GM19328 (cell line): ENCODE measurements at regions not wholly inside any gene's neighbourhood (a gene's known extent, or its start where the extent isn't known, plus 50 kb on each side); places are given as distances from the start of the nearest gene placed in this dataset.

ENCODE experiments used
- ATAC-seq: cut with Tn5 transposase; IDR thresholded peaks from one replicate; pipeline ENCODE4 v1.9.1; 2021; ENCODE audit warnings: mild to moderate bottlenecking, moderate library complexity; ENCODE audit not compliant: unreplicated experiment

- ATAC-seq = no peak
Observed at GRCh38 chr1:56418151-56418631, 161.2 kb downstream of the PLPP3 start.

GRCh38 chr1:56417646-56418045 is 161.7 kb downstream of the PLPP3 start:
- ATAC-seq = no peak

DNA sequence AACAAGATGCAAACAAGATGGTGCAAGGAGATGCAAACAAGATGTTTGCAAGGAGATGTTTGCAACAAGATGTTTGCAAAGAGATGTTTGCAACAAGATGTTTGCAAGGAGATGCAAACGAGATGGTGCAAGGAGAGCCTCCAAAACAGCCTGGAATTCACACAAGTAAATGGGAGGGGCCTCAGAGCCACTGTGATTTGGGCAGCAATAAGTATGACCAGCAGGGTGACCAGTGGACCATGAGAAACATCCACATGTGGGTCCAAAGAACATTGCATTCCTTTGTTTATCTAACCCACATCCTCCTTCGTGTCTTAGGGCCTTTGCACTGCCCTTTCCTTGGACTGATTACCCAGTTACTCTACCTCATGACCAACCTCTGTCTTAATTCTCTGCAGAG is 162.9 kb downstream of the PLPP3 start:
- no peak for ATAC-seq

DNA sequence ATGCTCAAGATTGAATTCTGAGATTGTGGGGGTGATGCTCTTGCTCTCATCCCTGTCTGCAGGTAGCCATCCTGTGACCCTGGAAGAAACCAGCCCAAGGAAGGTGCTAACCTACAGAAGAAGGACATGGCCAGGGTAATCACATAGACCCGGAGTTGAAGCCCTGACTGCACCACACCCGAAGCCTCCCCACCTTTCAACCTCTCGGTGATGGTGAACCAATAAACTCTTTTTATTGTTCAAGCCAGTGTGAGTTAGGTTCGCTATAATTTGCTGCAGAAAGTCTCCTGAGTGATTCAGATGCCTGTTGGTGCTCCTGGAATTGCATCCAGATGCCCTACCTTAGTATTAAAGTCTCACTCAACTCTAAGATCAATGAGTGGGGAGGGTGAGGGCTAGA is 163.6 kb downstream of the PLPP3 start:
- no peak for ATAC-seq

DNA sequence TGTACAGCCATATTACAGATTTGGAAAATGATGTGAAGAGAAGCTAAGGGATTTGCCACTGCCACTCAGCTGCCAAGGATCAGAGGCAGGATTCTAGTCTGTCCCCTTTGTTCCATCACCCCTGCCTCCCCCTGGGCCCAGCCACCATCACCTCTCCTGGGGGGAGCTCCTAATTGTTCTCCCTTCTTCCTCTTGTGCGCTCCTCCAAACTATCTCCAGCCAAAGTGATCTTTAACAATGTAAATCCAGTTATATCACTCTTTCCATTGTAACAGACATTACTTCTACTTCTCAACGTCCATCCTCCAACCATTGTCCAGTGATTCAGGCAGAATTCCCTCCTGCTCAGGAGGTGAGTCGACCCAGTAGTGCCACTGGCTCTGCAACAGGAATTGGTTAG is 164.1 kb downstream of the PLPP3 start:
- no peak for ATAC-seq

DNA sequence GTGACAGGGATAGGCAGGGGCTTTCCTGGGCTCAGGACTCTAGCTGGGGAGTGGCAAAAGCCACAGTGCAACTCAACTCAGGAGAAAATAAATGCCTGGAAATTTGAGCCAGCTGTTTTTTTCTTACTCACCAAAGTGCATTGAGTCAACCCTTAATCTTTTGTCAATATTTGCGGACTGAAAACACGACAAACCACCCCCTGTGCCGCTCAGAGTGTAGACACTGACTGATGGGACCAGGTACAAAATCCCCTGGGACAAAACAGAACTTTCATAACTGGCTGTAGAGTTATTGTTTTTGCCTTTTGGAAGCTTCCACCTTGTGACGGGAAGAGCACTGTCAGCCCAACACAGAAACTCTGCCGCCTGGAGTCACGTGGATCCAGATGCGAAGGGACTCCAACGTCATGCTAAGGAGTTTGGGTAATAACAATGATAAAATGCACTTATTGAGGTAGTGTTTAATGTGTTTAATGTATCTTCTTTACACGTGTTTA is 164.6 kb downstream of the PLPP3 start:
- ATAC-seq = no peak

- no peak for ATAC-seq
Observed at GRCh38 chr1:56413671-56414199, 165.6 kb downstream of the PLPP3 start.

DNA sequence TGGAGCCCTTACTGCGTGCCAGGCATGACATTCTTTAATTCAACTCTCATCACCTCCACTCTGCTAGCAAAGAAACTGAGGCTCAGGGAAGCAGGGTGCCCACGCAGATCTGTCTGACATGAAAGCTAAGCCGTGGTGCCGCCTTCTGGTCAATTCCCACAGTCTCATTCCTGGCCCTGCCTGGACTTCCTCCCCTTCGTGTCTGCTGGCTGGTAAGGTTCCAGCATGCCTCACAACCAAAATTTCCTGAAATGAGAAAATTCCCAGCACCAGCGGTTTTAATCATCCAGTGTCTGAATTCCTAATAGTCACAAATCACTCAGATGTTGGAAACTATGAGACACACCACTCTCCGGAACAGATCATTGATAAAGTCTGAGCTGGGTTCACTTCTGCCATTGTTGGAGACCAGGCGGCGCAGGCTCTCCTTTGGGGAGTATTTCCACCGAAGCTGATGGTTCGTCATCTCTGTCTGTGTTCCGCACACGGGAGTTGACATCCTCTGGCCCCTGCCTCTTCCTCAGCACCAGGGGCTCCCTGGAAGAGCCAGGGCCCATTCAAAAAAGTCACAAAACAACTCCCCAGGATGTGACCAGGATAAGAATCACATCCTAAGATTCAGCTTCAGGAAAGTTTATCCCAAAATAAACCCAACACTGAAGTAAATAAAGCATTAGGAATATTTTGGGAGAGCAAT is 167.7 kb downstream of the PLPP3 start:
- ATAC-seq = no peak

DNA sequence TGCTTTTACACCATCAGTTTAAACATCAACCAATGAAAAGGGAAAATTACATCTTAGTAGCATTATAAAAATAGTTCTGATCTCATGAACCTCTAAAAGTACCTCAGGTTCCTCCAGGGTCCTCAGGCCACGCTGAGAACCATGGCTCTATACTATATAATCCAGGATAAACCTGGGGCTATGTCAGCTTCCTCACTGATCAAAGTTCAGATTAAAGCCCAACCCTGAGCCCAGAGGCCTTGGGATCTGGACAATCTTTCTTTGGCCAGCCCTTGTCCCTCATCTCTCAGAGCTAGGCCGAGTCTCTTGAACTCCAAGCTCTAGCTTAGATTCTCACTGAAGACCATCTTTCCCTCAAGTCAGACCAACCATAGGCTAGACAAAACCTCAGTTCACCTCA is 168.3 kb downstream of the PLPP3 start:
- ATAC-seq = no peak

GRCh38 chr1:56410405-56410804 is 169.0 kb downstream of the PLPP3 start:
- ATAC-seq = no peak

GRCh38 chr1:56409112-56409691 is 170.2 kb downstream of the PLPP3 start:
- no peak for ATAC-seq

- ATAC-seq = no peak
Observed at GRCh38 chr1:56406821-56407220, 172.5 kb downstream of the PLPP3 start.

DNA sequence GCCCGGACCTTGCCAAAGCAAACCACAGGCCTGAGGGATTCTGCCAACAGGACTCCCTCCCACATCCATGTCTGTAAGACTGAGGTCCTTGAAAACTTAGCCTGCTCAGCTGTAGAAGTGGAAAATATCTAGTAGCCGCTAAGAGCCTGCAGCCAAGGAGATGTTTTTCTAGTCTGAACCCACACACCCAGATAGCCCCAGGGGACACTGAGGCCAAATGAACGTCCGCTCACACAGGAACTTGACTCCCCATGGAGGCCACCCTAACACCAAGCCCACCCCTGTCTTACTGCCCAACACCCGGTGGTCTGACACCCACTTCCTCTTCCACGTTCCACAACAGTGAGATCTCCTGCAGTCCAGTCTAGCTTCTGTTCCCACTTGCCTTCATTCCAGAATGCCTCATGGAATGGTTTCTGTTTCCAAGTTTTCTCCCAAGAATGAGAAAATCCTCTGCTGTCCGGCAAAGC is 174.8 kb downstream of the PLPP3 start:
- ATAC-seq = no peak

DNA sequence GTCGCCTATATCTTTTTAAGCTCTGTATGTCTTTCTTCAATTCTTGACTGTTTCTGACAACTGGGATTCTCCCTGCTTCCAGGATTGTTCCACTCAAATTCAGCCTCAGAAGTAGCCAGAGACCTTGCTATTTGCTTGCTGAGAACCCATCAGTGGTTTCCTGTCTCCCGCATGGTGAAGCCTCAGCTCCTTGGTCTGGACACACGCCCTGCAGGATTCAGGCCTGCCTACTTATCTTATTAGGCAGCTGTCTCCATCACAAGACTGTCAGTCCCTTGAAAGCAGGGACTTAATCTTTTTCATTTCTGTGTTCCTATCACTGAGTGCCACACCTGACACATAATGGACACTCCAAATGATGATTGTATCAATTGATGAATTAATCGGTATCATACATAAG is 175.3 kb downstream of the PLPP3 start:
- no peak for ATAC-seq

DNA sequence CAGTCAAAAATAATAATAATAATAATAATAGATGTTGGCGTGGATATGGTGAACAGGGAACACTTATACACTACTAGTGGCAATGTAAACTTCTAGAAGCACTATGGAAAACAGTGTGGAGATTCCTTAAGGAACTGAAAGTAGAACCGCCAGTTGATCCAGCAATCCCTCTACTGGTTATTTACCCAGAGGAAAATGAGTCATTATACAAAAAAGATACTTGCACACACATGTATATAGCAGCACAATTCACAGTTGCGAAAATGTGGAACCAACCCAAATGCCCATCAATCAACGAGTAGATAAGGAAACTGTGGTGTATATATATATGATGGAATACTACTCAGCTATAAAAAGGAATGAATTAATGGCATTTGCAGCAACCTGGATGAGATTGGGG is 176.0 kb downstream of the PLPP3 start:
- no peak for ATAC-seq

DNA sequence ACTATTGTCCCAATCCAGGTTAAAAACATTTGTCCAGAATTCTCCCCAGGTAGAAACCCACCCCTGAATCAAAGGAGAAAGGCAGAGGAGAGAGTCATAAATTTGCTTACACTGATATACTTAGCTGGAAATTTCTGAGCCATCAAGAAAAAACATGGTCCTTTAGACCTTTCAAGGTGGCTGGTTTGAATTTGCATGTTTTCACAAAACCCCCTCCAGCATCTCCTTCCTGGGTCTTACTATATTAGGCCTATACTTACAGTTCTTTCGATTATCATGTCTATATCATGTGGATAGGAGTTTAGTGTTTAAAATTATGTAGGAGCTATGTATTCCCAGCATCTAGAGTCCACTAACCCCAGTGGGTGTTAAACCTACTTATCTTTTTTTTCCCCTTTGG is 178.2 kb downstream of the PLPP3 start:
- no peak for ATAC-seq

GRCh38 chr1:56400526-56400925 is 178.8 kb downstream of the PLPP3 start:
- ATAC-seq = no peak

DNA sequence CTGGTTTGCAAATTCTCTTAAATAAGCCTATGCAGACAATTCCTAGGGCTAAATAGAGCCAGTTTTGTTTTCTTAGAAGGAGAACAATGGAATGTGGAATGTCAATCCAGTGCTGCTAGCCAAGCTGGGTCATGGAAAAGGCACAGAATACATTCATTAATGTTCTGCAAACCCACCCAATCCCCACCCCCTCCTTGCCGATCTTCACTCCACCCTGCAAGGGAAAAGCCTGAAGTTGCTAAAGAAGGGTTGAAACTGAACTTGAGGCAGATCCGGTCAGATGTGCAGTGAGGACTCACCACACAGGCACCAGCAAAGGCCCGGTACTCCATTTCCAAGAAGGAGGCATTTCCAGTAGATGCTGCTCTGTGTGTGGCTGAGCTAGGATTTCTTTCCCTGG is 179.6 kb downstream of the PLPP3 start:
- ATAC-seq = no peak

- no peak for ATAC-seq
Observed at GRCh38 chr1:56399326-56399725, 180.0 kb downstream of the PLPP3 start.

GRCh38 chr1:56397811-56398231 is 181.5 kb downstream of the PLPP3 start:
- ATAC-seq = no peak

- ATAC-seq = no peak
Observed at GRCh38 chr1:56397409-56397808, 182.0 kb downstream of the PLPP3 start.

DNA sequence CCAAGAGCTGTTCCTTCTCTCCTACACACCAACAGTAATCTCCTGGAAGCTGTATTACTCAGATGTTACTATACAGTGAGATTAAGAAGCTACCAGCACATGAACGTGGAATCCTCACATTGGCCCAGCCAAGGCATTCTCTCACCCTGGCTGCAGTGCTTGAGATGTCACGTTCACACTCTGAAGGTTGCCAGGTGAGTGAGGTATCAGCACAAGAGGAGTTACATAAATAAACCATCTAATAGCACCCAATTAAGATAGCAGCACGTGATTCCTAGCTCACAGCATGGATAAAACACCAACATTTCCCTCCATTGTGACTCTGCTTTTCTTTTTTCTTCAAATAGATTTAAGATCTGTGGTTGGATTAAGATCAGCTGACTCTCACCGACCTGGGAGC is 182.8 kb downstream of the PLPP3 start:
- no peak for ATAC-seq
